Osteoblast (primary cell): ENCODE measurements at regions not wholly inside any gene's neighbourhood (a gene's known extent, or its start where the extent isn't known, plus 50 kb on each side); places are given as distances from the start of the nearest gene placed in this dataset.

Source experiments
- DNase-seq: peaks from one replicate; pipeline ENCODE4 v3.0.0; 2011; ENCODE audit warnings: low spot score, mixed read lengths; ENCODE audit not compliant: insufficient read length; ENCODE audit errors: missing footprints
- H2AFZ ChIP-seq: 2 replicates; pipeline ENCODE4 v1.6.0; 2011; ENCODE audit warnings: mild to moderate bottlenecking, low read length
- H3K27ac ChIP-seq: 2 replicates; pipeline ENCODE4 v1.5.1; 2011; ENCODE audit warnings: mild to moderate bottlenecking, low read depth, low read length, moderate library complexity
- H3K27me3 ChIP-seq: 2 replicates; pipeline ENCODE4 v1.6.0; 2012; ENCODE audit warnings: mild to moderate bottlenecking, control low read depth, inconsistent platforms, low read length, moderate library complexity; ENCODE audit not compliant: insufficient read depth
- H3K36me3 ChIP-seq: 2 replicates; pipeline ENCODE4 v1.5.1; 2011; ENCODE audit warnings: mild to moderate bottlenecking, low read length, control low read depth, moderate library complexity; ENCODE audit not compliant: insufficient read depth
- H3K4me1 ChIP-seq: 2 replicates; pipeline ENCODE4 v1.5.1; 2011; ENCODE audit warnings: mild to moderate bottlenecking, low read length, control low read depth, moderate library complexity; ENCODE audit not compliant: insufficient read depth
- H3K4me2 ChIP-seq: 2 replicates; pipeline ENCODE4 v1.6.0; 2011; ENCODE audit warnings: mild to moderate bottlenecking, low read length; ENCODE audit not compliant: insufficient read depth
- H3K4me3 ChIP-seq: fragments of 200-600 bp; sonication (generic); 3 replicates; pipeline ENCODE4 v1.5.1; 2012; ENCODE audit warnings: mild to moderate bottlenecking, low read length, inconsistent platforms; ENCODE audit not compliant: insufficient read depth
- H3K79me2 ChIP-seq: 2 replicates; pipeline ENCODE4 v1.6.0; 2012; ENCODE audit warnings: mild to moderate bottlenecking, low read length, control low read depth, inconsistent platforms; ENCODE audit not compliant: insufficient read depth
- H3K9me3 ChIP-seq: 2 replicates; pipeline ENCODE4 v1.5.1; 2011; ENCODE audit warnings: low read depth, low read length, control low read depth
- H4K20me1 ChIP-seq: 2 replicates; pipeline ENCODE4 v1.6.0; 2012; ENCODE audit warnings: mild to moderate bottlenecking, low read length, control low read depth; ENCODE audit not compliant: insufficient read depth
- TF ChIP-seq, protein P1 (sequence below): IDR thresholded peaks from 2 replicates; pipeline ENCODE4 v1.5.1; 2011; ENCODE audit warnings: mild to moderate bottlenecking, low read depth, low read length, moderate library complexity; ENCODE audit errors: extremely low read depth

DNA sequence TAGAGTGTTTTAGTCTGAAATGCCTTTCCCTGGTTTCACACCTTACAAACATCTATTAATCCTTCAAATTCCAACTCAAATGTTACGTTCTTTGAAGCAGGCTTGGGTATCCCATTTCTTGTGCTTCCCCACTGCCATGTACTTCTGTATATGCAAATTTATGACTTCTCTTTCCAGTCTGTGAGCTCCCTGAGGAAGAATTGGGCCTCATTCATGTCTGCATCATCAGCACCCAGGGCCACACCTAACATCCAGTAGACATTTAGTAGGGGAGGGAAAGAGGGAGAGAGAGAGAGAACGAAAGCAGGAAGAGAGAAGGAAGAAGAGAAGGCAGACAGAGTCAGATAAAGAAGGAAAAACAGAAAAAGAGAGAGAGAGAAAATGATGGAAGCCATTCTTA, 53.3 kb upstream of the KY start:
- DNase-seq = no peak
- TF ChIP-seq, protein P1, sequence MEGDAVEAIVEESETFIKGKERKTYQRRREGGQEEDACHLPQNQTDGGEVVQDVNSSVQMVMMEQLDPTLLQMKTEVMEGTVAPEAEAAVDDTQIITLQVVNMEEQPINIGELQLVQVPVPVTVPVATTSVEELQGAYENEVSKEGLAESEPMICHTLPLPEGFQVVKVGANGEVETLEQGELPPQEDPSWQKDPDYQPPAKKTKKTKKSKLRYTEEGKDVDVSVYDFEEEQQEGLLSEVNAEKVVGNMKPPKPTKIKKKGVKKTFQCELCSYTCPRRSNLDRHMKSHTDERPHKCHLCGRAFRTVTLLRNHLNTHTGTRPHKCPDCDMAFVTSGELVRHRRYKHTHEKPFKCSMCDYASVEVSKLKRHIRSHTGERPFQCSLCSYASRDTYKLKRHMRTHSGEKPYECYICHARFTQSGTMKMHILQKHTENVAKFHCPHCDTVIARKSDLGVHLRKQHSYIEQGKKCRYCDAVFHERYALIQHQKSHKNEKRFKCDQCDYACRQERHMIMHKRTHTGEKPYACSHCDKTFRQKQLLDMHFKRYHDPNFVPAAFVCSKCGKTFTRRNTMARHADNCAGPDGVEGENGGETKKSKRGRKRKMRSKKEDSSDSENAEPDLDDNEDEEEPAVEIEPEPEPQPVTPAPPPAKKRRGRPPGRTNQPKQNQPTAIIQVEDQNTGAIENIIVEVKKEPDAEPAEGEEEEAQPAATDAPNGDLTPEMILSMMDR = no peak
- H2AFZ ChIP-seq = peak overlapping the region; percentile 54
- H3K27me3 ChIP-seq = no peaks in the 10 kb centered on the region
- no peaks in the 10 kb centered on the region for H3K36me3 ChIP-seq
- no peaks in the 10 kb centered on the region for H4K20me1 ChIP-seq
- no peaks in the 10 kb centered on the region for H3K9me3 ChIP-seq
- H3K27ac ChIP-seq = no peak overlapping the region
- no peak overlapping the region for H3K4me3 ChIP-seq
- no peaks in the 10 kb centered on the region for H3K79me2 ChIP-seq
- no peak overlapping the region for H3K4me2 ChIP-seq
- H3K4me1 ChIP-seq = peaks cover 16% of the 10 kb centered on the region

DNA sequence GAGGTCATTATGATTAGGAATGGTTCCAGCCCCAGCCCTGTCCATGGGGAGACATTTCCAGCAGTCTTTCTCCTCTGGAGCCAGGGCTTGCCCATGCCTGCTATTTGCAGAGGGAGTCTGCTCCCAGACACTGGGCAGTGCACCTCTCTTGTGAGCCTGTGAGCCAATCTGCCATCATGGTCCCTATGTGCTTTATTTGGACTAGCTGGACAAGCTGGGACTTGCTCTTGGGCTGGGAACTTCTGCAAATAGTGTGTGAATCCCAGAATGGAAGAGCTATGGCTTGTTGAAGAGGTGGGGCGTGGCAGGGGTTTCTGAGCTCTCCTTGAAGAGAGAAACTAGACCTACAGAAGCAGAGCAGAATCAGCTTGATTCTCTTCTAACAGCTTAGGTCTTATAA, 53.7 kb upstream of the KY start:
- Histone ChIP-seq H3K79me2 (no peaks in the 10 kb centered on the region), H3K4me1 (peaks cover 20% of the 10 kb centered on the region), H3K9me3 (no peaks in the 10 kb centered on the region), H3K4me3 (no peak overlapping the region), H3K4me2 (no peak overlapping the region), H3K27ac (no peak overlapping the region), H3K27me3 (no peaks in the 10 kb centered on the region), H3K36me3 (no peaks in the 10 kb centered on the region), H4K20me1 (no peaks in the 10 kb centered on the region), H2AFZ (peak overlapping the region; percentile 54)
- no peak for DNase-seq
- TF ChIP-seq, protein P1 = no peak

DNA sequence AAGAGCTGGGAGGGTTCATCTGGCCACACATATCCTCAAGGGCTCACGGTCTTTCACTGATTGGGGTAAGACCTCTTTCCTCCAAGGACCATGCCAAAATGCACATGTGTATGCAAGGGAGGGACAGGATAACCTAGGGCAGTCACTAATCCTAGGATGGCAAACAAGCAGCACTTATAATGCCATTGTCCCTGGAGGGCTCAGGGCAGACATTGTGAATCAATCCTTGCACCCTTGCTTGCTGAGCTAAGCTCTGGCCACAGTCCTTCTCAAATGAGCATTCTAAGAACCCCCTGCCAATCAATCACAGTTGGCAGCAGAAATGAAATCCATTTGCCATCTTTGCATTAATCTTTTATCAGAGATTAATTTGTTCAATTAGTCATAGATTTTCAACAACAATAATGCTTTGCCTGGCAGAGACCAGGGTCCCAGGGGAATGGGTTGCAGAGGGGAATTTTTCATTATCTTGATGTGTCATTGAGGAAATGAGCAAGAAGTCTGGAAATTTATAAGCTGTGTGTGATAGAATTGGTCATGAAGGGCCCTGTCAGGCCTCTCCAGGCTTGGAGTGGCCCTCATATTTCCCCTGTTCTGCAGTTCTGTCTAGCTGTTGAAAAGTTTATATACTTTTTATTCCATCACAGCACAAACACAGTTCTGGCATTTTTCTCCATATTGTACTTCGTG, 57.2 kb upstream of the KY start:
- Histone ChIP-seq H3K79me2 (no peaks in the 10 kb centered on the region), H3K9me3 (no peaks in the 10 kb centered on the region), H3K4me2 (peak overlapping the region; percentile 50), H3K27ac (peak overlapping the region; percentile 98), H3K4me1 (peaks cover 40% of the 10 kb centered on the region), H3K36me3 (no peaks in the 10 kb centered on the region), H2AFZ (peak overlapping the region; percentile 71), H4K20me1 (no peaks in the 10 kb centered on the region), H3K4me3 (no peak overlapping the region), H3K27me3 (no peaks in the 10 kb centered on the region)
- peak; percentile 83 for DNase-seq
- TF ChIP-seq, protein P1 = no peak

DNA sequence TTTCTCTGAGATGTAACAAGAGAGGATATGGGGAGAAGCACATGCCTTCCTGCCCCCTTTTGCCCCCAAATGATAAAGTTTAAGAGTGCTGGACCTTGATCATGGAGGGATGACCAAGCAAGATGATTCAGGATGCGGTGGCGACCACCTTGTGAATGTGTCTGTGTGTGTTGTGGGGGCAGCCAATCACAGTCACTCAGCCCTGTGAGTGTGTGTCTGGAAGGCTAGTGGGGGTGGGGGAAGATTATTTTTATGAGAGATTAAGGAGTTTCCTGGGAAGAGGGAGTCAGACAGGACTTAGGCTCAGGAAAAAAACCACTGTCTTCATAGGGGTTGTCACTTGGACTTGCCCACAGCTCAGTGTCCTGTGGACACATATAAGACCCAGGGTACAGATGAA, 57.8 kb upstream of the KY start:
- Histone ChIP-seq H3K36me3 (no peaks in the 10 kb centered on the region), H3K4me3 (no peak overlapping the region), H3K4me1 (peaks cover 40% of the 10 kb centered on the region), H3K79me2 (no peaks in the 10 kb centered on the region), H3K4me2 (peak overlapping the region; percentile 50), H3K27me3 (no peaks in the 10 kb centered on the region), H3K9me3 (no peaks in the 10 kb centered on the region), H3K27ac (peak overlapping the region; percentile 98), H2AFZ (peak overlapping the region; percentile 71), H4K20me1 (no peaks in the 10 kb centered on the region)
- no peak for DNase-seq
- TF ChIP-seq, protein P1 = no peak
